Transverse colon (tissue), 4 donors: ENCODE measurements at regions not wholly inside any gene's neighbourhood (a gene's known extent, or its start where the extent isn't known, plus 50 kb on each side); places are given as distances from the start of the nearest gene placed in this dataset.

Source experiments
- EP300 ChIP-seq: sonication (generic); formaldehyde crosslinking; IDR thresholded peaks from one replicate; pipeline ENCODE4 v1.6.1; 2017; ENCODE audit warnings: antibody characterized with exemption, low read depth
- POLR2A ChIP-seq: fragments of 450-650 bp; IDR thresholded peaks from one replicate; pipeline ENCODE4 v1.6.1; 2016; ENCODE audit warnings: antibody characterized with exemption, mild to moderate bottlenecking, moderate library complexity
- POLR2AphosphoS5 ChIP-seq, 3 donors: sonication (generic); formaldehyde crosslinking; IDR thresholded peaks; one replicate each; pipeline ENCODE4 v1.6.1; 2016; ENCODE audit warnings: antibody characterized with exemption in 3 of 3
- TF ChIP-seq, protein P1 (sequence below), 5 experiments: fragments of 200-600 bp in 3 of 5; fragments of 450-650 bp in 2 of 5; sonication (generic) in 3 of 5; IDR thresholded peaks; 1 replicate in 2 of 5; 2 replicates in 3 of 5; pipeline ENCODE4 v1.5.1; 2016 to 2017; ENCODE audit warnings: antibody characterized with exemption in 5 of 5, inconsistent platforms in 3 of 5, mild to moderate bottlenecking in 2 of 5, moderate library complexity in 1 of 5

GRCh38 chr11:90747057-90747456, 524.2 kb upstream of the CHORDC1 start:
- TF ChIP-seq, protein P1, sequence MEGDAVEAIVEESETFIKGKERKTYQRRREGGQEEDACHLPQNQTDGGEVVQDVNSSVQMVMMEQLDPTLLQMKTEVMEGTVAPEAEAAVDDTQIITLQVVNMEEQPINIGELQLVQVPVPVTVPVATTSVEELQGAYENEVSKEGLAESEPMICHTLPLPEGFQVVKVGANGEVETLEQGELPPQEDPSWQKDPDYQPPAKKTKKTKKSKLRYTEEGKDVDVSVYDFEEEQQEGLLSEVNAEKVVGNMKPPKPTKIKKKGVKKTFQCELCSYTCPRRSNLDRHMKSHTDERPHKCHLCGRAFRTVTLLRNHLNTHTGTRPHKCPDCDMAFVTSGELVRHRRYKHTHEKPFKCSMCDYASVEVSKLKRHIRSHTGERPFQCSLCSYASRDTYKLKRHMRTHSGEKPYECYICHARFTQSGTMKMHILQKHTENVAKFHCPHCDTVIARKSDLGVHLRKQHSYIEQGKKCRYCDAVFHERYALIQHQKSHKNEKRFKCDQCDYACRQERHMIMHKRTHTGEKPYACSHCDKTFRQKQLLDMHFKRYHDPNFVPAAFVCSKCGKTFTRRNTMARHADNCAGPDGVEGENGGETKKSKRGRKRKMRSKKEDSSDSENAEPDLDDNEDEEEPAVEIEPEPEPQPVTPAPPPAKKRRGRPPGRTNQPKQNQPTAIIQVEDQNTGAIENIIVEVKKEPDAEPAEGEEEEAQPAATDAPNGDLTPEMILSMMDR (IDR thresholded peaks at IDR 0.05): no peak
- TF ChIP-seq POLR2A: no peak
- no peak for TF ChIP-seq POLR2AphosphoS5 (IDR thresholded peaks at IDR 0.05)
- no peak for TF ChIP-seq EP300
